MM.1S (cell line): ENCODE measurements at regions not wholly inside any gene's neighbourhood (a gene's known extent, or its start where the extent isn't known, plus 50 kb on each side); places are given as distances from the start of the nearest gene placed in this dataset.

Experiments
- DNase-seq: peaks from one replicate; pipeline ENCODE4 v3.0.0-alpha.2; 2015
- H2AFZ ChIP-seq: fragments of 300-600 bp; sonication (generic); 2 replicates; pipeline ENCODE4 v1.6.0; 2016; ENCODE audit warnings: antibody characterized with exemption, low read length
- H3F3A ChIP-seq: fragments of 300-600 bp; sonication (generic); 2 replicates; pipeline ENCODE4 v1.6.1; 2016; ENCODE audit warnings: mild to moderate bottlenecking, antibody characterized with exemption, low read length, moderate library complexity, mixed read lengths; ENCODE audit not compliant: insufficient read depth
- H3K27ac ChIP-seq: fragments of 300-600 bp; sonication (generic); 2 replicates; pipeline ENCODE4 v1.5.1; 2016; ENCODE audit warnings: mild to moderate bottlenecking, low read length
- H3K27me3 ChIP-seq: fragments of 300-600 bp; sonication (generic); replicated peaks from 2 replicates; pipeline ENCODE4 v1.6.0; 2016; ENCODE audit warnings: low read length; ENCODE audit not compliant: insufficient read depth
- H3K36me3 ChIP-seq: fragments of 300-600 bp; sonication (generic); replicated peaks from 2 replicates; pipeline ENCODE4 v1.6.1; 2016; ENCODE audit warnings: mild to moderate bottlenecking, low read length, mixed read lengths; ENCODE audit not compliant: insufficient read depth
- H3K4me1 ChIP-seq: fragments of 300-600 bp; sonication (generic); 2 replicates; pipeline ENCODE4 v1.6.1; 2016; ENCODE audit warnings: low read length, mixed read lengths
- H3K4me2 ChIP-seq: fragments of 300-600 bp; sonication (generic); 2 replicates; pipeline ENCODE4 v1.6.0; 2016; ENCODE audit warnings: low read depth, low read length
- H3K4me3 ChIP-seq: fragments of 300-600 bp; sonication (generic); 2 replicates; pipeline ENCODE4 v1.5.1; 2016; ENCODE audit warnings: low read length, mixed read lengths
- H3K79me2 ChIP-seq: fragments of 300-600 bp; sonication (generic); 2 replicates; pipeline ENCODE4 v1.6.1; 2016; ENCODE audit warnings: mixed run types, low read length, mixed read lengths
- H3K9ac ChIP-seq: fragments of 300-600 bp; sonication (generic); 2 replicates; pipeline ENCODE4 v1.6.1; 2016; ENCODE audit warnings: low read length, mixed read lengths
- H3K9me2 ChIP-seq: fragments of 300-600 bp; sonication (generic); replicated peaks from 2 replicates; pipeline ENCODE4 v1.6.1; 2016; ENCODE audit warnings: mild to moderate bottlenecking, low read length, mixed read lengths; ENCODE audit not compliant: insufficient read depth
- H3K9me3 ChIP-seq: fragments of 300-600 bp; sonication (generic); replicated peaks from 2 replicates; pipeline ENCODE4 v1.6.1; 2016; ENCODE audit warnings: mild to moderate bottlenecking, low read length, mixed read lengths; ENCODE audit not compliant: insufficient read depth
- H4K20me1 ChIP-seq: fragments of 300-600 bp; sonication (generic); 2 replicates; pipeline ENCODE4 v1.6.1; 2016; ENCODE audit warnings: mild to moderate bottlenecking, low read length, moderate library complexity, mixed read lengths; ENCODE audit not compliant: insufficient read depth
- EZH2 ChIP-seq: fragments of 300-600 bp; sonication (generic); optimal IDR thresholded peaks from 2 replicates; pipeline ENCODE3; 2017; ENCODE audit warnings: low read depth, mild to moderate bottlenecking, antibody characterized with exemption, low read length, mixed read lengths
- EZH2phosphoT487 ChIP-seq: fragments of 300-600 bp; sonication (generic); IDR thresholded peaks from 2 replicates; pipeline ENCODE4 v1.6.1; 2018; ENCODE audit warnings: antibody characterized with exemption, low read length
- TF ChIP-seq, protein P1 (sequence below): fragments of 300-600 bp; sonication (generic); IDR thresholded peaks from 2 replicates; pipeline ENCODE4 v1.5.1; 2016; ENCODE audit warnings: antibody characterized with exemption, low read length, mixed read lengths

DNA sequence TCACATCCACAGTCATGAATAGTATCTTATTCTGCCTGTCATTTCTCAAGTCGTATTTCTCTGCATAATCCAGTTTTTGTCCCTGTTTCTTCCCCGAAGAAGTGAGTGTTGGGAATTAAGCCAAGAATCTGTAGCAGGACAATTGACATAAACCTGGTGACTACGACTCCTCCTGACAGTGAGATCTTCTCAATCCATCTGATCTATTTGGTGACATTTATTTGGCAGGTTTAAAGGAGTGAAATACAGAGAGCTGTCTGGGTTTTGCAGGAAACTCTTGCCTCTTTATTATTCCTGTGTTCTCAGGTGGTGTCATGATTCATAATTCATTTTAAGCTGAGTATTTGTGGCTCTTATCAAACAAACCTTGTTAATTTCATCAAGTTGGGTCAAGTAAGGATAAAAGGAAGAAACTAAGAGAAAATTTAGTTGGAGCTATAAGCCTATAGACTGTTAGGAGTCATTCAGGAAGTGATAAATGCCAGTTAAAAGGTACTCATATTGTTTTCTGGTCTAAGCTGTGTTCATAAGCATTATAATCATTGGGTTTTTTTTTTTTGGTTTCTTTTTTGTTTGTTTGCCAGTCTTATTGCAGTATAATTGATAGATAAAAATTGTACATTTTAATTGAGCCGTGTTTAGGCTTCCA lies 95.9 kb upstream of the PCSK1 start:
- Histone ChIP-seq H3K4me3 (no peak overlapping the region), H3K9me2 (no peaks in the 10 kb centered on the region), H3K9me3 (no peaks in the 10 kb centered on the region), H3F3A (no peaks in the 10 kb centered on the region), H3K36me3 (no peaks in the 10 kb centered on the region), H3K9ac (no peak overlapping the region), H3K4me2 (no peak overlapping the region), H2AFZ (no peak overlapping the region), H3K27ac (no peak overlapping the region), H3K79me2 (no peaks in the 10 kb centered on the region), H3K27me3 (no peaks in the 10 kb centered on the region), H4K20me1 (no peaks in the 10 kb centered on the region), H3K4me1 (no peaks in the 10 kb centered on the region)
- TF ChIP-seq EZH2, result no peak
- no peak for TF ChIP-seq EZH2phosphoT487
- TF ChIP-seq, protein P1, sequence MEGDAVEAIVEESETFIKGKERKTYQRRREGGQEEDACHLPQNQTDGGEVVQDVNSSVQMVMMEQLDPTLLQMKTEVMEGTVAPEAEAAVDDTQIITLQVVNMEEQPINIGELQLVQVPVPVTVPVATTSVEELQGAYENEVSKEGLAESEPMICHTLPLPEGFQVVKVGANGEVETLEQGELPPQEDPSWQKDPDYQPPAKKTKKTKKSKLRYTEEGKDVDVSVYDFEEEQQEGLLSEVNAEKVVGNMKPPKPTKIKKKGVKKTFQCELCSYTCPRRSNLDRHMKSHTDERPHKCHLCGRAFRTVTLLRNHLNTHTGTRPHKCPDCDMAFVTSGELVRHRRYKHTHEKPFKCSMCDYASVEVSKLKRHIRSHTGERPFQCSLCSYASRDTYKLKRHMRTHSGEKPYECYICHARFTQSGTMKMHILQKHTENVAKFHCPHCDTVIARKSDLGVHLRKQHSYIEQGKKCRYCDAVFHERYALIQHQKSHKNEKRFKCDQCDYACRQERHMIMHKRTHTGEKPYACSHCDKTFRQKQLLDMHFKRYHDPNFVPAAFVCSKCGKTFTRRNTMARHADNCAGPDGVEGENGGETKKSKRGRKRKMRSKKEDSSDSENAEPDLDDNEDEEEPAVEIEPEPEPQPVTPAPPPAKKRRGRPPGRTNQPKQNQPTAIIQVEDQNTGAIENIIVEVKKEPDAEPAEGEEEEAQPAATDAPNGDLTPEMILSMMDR, result no peak
- no peak for DNase-seq

DNA sequence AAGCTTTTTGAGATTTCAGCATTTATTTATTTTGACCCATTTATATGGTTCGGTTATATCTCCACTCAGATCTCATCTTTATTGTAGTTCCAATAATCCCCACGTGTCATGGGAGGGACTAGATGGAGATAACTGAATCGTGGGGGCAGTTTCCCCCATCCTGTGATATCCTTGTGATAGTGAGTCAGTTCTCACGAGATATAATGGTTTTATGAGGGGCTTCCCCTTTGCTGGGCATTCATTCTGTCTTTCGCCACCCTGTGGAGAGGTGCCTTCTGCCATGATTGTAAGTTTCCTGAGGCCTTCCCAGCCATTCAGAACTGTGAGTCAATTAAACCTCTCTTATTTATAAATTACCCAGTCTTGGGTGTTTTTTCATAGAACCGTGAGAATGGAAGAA lies 96.5 kb upstream of the PCSK1 start:
- Histone ChIP-seq H3K4me2 (no peak overlapping the region), H3K9me2 (no peaks in the 10 kb centered on the region), H3K9ac (no peak overlapping the region), H3F3A (no peaks in the 10 kb centered on the region), H3K79me2 (no peaks in the 10 kb centered on the region), H3K4me1 (no peaks in the 10 kb centered on the region), H3K9me3 (no peaks in the 10 kb centered on the region), H3K36me3 (no peaks in the 10 kb centered on the region), H3K4me3 (no peak overlapping the region), H4K20me1 (no peaks in the 10 kb centered on the region), H2AFZ (no peak overlapping the region), H3K27ac (no peak overlapping the region), H3K27me3 (no peaks in the 10 kb centered on the region)
- DNase-seq, result no peak
- TF ChIP-seq, protein P1, result no peak
- TF ChIP-seq EZH2 (no peak), EZH2phosphoT487 (no peak)

DNA sequence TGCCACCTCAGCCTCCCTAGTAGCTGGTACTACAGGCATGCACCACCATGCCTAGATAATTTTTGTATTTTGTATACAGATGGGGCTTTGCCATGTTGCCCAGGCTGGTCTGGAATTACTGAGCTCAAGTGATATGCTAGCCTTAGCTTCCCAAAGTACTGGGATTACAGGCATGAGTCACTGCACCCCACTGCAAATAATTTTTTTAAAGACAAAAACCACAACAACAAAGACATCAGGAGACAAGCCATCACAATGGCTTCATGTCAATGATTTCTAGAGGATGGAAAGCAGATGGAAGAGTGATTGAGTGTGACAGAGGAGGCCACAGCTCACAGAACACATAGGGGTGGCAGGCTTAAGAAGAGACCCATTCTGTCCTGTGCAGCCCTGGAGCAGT lies 97.9 kb upstream of the PCSK1 start:
- Histone ChIP-seq H3K27ac (no peak overlapping the region), H3K27me3 (no peaks in the 10 kb centered on the region), H3K9me2 (no peaks in the 10 kb centered on the region), H3K36me3 (no peaks in the 10 kb centered on the region), H3K4me2 (no peak overlapping the region), H3K9ac (no peak overlapping the region), H3K79me2 (no peaks in the 10 kb centered on the region), H4K20me1 (no peaks in the 10 kb centered on the region), H2AFZ (no peak overlapping the region), H3K4me1 (no peaks in the 10 kb centered on the region), H3K4me3 (no peak overlapping the region), H3K9me3 (no peaks in the 10 kb centered on the region), H3F3A (no peaks in the 10 kb centered on the region)
- TF ChIP-seq EZH2phosphoT487 (no peak), EZH2 (no peak)
- TF ChIP-seq, protein P1, result no peak
- no peak for DNase-seq
